CD14-positive monocyte (primary cell): ENCODE measurements at regions not wholly inside any gene's neighbourhood (a gene's known extent, or its start where the extent isn't known, plus 50 kb on each side); places are given as distances from the start of the nearest gene placed in this dataset.

Experiments
- DNase-seq, 3 donors: peaks; one replicate each; pipeline ENCODE4 v3.0.0-alpha.2; 2011 to 2022
- H2AFZ ChIP-seq: 2 replicates; pipeline ENCODE4 v1.6.0; 2012; ENCODE audit warnings: mild to moderate bottlenecking, low read depth, low read length, inconsistent platforms; ENCODE audit not compliant: insufficient read depth, poor library complexity, severe bottlenecking
- H3K27ac ChIP-seq, 2 donors: 1 replicate in 1 of 2; 2 replicates in 1 of 2; pipeline ENCODE4 v1.5.1; 2012 to 2013; ENCODE audit warnings: low read length in 2 of 2, control low read depth in 1 of 2, inconsistent platforms in 1 of 2, low read depth in 1 of 2, mild to moderate bottlenecking in 1 of 2
- H3K27me3 ChIP-seq, 2 donors: one replicate each; pipeline versions ENCODE4 v1.6.0 to v1.6.1; 2011 to 2013; ENCODE audit warnings: low read length in 2 of 2; ENCODE audit not compliant: control insufficient read depth in 2 of 2, insufficient read depth in 2 of 2
- H3K36me3 ChIP-seq, 2 donors: replicated peaks in 1 of 2; 1 replicate in 1 of 2; 2 replicates in 1 of 2; pipeline versions ENCODE4 v1.5.1 to v1.6.1; 2012 to 2013; ENCODE audit warnings: low read length in 2 of 2, control low read depth in 1 of 2, inconsistent platforms in 1 of 2, mild to moderate bottlenecking in 1 of 2; ENCODE audit not compliant: insufficient read depth in 2 of 2, control insufficient read depth in 1 of 2
- H3K4me1 ChIP-seq, 2 donors: 1 replicate in 1 of 2; 2 replicates in 1 of 2; pipeline versions ENCODE4 v1.5.1 to v1.6.1; 2012 to 2013; ENCODE audit warnings: low read length in 2 of 2, control low read depth in 1 of 2, inconsistent platforms in 1 of 2, mild to moderate bottlenecking in 1 of 2, moderate library complexity in 1 of 2; ENCODE audit not compliant: insufficient read depth in 2 of 2, control insufficient read depth in 1 of 2
- H3K4me2 ChIP-seq: replicated peaks from 2 replicates; pipeline ENCODE3; 2012; ENCODE audit warnings: low read length, moderate library complexity, mild to moderate bottlenecking; ENCODE audit not compliant: poor library complexity, severe bottlenecking; ENCODE audit errors: extremely low read depth
- H3K4me3 ChIP-seq, 3 experiments: fragments of 200-600 bp in 1 of 3; sonication (generic) in 1 of 3; replicated peaks in 1 of 3; 1 replicate in 2 of 3; 2 replicates in 1 of 3; pipeline ENCODE4 v1.5.1; 2011 to 2013; ENCODE audit warnings: low read length in 3 of 3, mild to moderate bottlenecking in 3 of 3, control low read depth in 2 of 3, low read depth in 2 of 3, inconsistent platforms in 1 of 3, moderate library complexity in 1 of 3
- H3K79me2 ChIP-seq: 2 replicates; pipeline ENCODE4 v1.6.0; 2012; ENCODE audit warnings: mild to moderate bottlenecking, control low read depth, inconsistent platforms, low read length, moderate library complexity; ENCODE audit not compliant: insufficient read depth
- H3K9ac ChIP-seq: 2 replicates; pipeline ENCODE4 v1.6.0; 2017; ENCODE audit warnings: low read length, mild to moderate bottlenecking; ENCODE audit not compliant: insufficient read depth, poor library complexity, severe bottlenecking
- H3K9me3 ChIP-seq, 2 donors: replicated peaks in 1 of 2; 1 replicate in 1 of 2; 2 replicates in 1 of 2; pipeline versions ENCODE4 v1.5.1 to v1.6.1; 2012 to 2013; ENCODE audit warnings: low read length in 2 of 2, control low read depth in 1 of 2; ENCODE audit not compliant: control insufficient read depth in 1 of 2, insufficient read depth in 1 of 2
- H4K20me1 ChIP-seq: 2 replicates; pipeline ENCODE4 v1.6.0; 2012; ENCODE audit warnings: mild to moderate bottlenecking, low read length, control low read depth, moderate library complexity; ENCODE audit not compliant: insufficient read depth
- H3K27ac Mint-ChIP-seq, 7 donors: one replicate each; pipeline ENCODE4 v1.8.0; 2020; ENCODE audit warnings: mild to moderate bottlenecking in 7 of 7, mixed read lengths in 7 of 7, moderate library complexity in 6 of 7, inconsistent platforms in 2 of 7
- H3K27me3 Mint-ChIP-seq, 3 donors: one replicate each; pipeline ENCODE4 v1.8.0; 2021 to 2022; ENCODE audit warnings: low read depth in 3 of 3, mild to moderate bottlenecking in 3 of 3, mixed read lengths in 3 of 3, moderate library complexity in 3 of 3, inconsistent platforms in 1 of 3
- H3K36me3 Mint-ChIP-seq, 2 donors: one replicate each; pipeline ENCODE4 v1.8.0; 2020; ENCODE audit warnings: mixed read lengths in 2 of 2, inconsistent platforms in 1 of 2, mild to moderate bottlenecking in 1 of 2
- H3K4me1 Mint-ChIP-seq: one replicate; pipeline ENCODE4 v1.8.0; 2020; ENCODE audit warnings: mild to moderate bottlenecking, mixed read lengths
- H3K4me3 Mint-ChIP-seq, 2 donors: one replicate each; pipeline ENCODE4 v1.8.0; 2020; ENCODE audit warnings: mild to moderate bottlenecking in 2 of 2, mixed read lengths in 2 of 2, moderate library complexity in 1 of 2
- H3K9me3 Mint-ChIP-seq, 7 donors: one replicate each; pipeline ENCODE4 v1.8.0; 2020 to 2022; ENCODE audit warnings: mixed read lengths in 7 of 7, mild to moderate bottlenecking in 6 of 7, moderate library complexity in 6 of 7, inconsistent platforms in 2 of 7
- WGBS: methylation state at CpG from one replicate; pipeline ENCODE4 v1.1.5; 2013; ENCODE audit warnings: missing lambda C conversion rate; ENCODE audit not compliant: insufficient coverage; 5-methylcytosine and 5-hydroxymethylcytosine counted together
- intact Hi-C, 2 donors: fragments of 100-400 bp; cut with micrococcal nuclease; formaldehyde crosslinking; loops; one replicate each; pipeline versions ENCODE4 v1.15.0 to v1.15.1; 2023
- TF ChIP-seq, protein P1 (sequence below): fragments of 200-600 bp; IDR thresholded peaks from one replicate; pipeline ENCODE4 v1.8.0; 2022; ENCODE audit warnings: antibody characterized with exemption, mild to moderate bottlenecking

DNA sequence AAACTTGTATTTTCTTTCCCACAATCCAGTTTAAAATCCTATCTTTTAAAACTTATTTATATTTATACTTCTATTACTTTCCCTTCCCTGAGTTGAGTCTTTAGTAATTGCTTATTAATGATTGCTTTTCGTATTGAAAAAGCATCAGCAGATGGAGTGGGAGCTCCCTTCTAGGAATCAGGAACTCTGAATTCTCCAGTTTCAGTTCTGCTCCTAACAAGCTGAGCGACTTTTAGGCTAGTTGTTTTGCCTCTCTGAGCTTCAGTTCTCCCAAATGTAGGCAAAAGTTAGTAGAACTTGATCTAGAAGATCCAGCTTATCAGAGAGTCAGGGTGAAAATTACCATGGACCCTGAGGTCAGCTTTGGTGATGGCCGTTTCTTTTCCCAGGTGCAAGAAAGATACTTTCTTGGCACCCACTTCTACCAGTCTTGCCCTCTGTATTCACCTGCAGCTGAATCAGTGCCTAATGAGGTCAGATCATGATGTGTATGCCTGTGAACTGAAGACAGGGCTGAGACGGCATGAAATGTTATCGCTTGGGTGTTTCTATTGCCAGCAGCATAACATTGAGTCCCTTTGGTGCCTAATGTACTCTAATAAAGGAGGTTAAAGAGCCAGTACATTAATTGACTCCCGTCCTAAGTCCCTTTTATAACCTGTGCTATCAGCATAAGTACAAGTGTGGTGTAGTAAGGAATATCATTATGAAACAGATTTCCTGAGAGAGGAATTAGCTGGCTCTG lies 194.5 kb upstream of the TBC1D5 start:
- no peak for DNase-seq
- H3K27ac Mint-ChIP-seq = no peak overlapping the region

DNA sequence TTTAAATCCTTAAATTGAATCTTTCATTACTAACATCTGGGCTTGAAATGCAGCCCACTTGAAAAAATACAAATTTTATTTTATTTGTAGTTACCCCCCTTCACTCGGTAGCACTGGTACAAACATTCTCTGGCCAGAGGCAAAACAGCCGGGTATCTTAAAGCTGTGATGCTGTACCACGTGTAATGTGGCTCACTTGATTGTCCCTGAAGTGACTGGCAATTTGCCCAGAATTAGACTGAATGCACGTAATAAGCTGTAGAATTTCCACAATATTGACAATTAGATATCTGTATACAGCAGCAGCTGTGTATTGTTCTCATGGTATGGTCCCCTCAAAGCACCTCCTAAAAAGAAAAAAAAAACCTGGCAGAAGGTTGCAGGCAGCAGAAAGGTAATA lies 192.8 kb upstream of the TBC1D5 start:
- H3K27ac ChIP-seq = no peak overlapping the region
- no peaks in the 10 kb centered on the region for H4K20me1 ChIP-seq
- H3K4me1 ChIP-seq = peaks cover 8 to 11% of the 10 kb centered on the region in 2 donors
- Mint-ChIP-seq H3K4me3 (no peak overlapping the region), H3K9me3 (no peaks in the 10 kb centered on the region), H3K27ac (no peak overlapping the region), H3K4me1 (peaks cover 19% of the 10 kb centered on the region), H3K36me3 (no peaks in the 10 kb centered on the region), H3K27me3 (no peaks in the 10 kb centered on the region)
- H3K36me3 ChIP-seq = no peaks in the 10 kb centered on the region
- H3K9me3 ChIP-seq = no peaks in the 10 kb centered on the region
- TF ChIP-seq, protein P1, sequence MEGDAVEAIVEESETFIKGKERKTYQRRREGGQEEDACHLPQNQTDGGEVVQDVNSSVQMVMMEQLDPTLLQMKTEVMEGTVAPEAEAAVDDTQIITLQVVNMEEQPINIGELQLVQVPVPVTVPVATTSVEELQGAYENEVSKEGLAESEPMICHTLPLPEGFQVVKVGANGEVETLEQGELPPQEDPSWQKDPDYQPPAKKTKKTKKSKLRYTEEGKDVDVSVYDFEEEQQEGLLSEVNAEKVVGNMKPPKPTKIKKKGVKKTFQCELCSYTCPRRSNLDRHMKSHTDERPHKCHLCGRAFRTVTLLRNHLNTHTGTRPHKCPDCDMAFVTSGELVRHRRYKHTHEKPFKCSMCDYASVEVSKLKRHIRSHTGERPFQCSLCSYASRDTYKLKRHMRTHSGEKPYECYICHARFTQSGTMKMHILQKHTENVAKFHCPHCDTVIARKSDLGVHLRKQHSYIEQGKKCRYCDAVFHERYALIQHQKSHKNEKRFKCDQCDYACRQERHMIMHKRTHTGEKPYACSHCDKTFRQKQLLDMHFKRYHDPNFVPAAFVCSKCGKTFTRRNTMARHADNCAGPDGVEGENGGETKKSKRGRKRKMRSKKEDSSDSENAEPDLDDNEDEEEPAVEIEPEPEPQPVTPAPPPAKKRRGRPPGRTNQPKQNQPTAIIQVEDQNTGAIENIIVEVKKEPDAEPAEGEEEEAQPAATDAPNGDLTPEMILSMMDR = no peak
- no peak overlapping the region for H2AFZ ChIP-seq
- H3K27me3 ChIP-seq = no peaks in the 10 kb centered on the region
- DNase-seq = no peak
- H3K4me2 ChIP-seq = no peak overlapping the region
- no peaks in the 10 kb centered on the region for H3K79me2 ChIP-seq
- H3K4me3 ChIP-seq = no peak overlapping the region
- 100% methylated on average over 2 of the region's 4 CpGs for WGBS
- no peak overlapping the region for H3K9ac ChIP-seq
- intact Hi-C loops = no loop called here

More for the DNA sequence above, 194.5 kb upstream of the TBC1D5 start:
- TF ChIP-seq, protein P1 = no peak
- Mint-ChIP-seq H3K4me3 (no peak overlapping the region), H3K9me3 (no peaks in the 10 kb centered on the region), H3K36me3 (no peaks in the 10 kb centered on the region), H3K4me1 (peaks cover 14% of the 10 kb centered on the region), H3K27me3 (no peaks in the 10 kb centered on the region)
- H3K9me3 ChIP-seq = no peaks in the 10 kb centered on the region
- peaks cover 8 to 11% of the 10 kb centered on the region in 2 donors for H3K4me1 ChIP-seq
- no peaks in the 10 kb centered on the region for H3K79me2 ChIP-seq
- H3K36me3 ChIP-seq = no peaks in the 10 kb centered on the region
- no peak overlapping the region for H2AFZ ChIP-seq
- H3K4me3 ChIP-seq = no peak overlapping the region
- whole genome bisulfite sequencing = no CpG with 5 or more reads among the region's 6 CpGs
- H4K20me1 ChIP-seq = no peaks in the 10 kb centered on the region
- no peak overlapping the region for H3K9ac ChIP-seq
- no peak overlapping the region for H3K27ac ChIP-seq
- H3K4me2 ChIP-seq = no peak overlapping the region
- intact Hi-C loops = no loop called here
- H3K27me3 ChIP-seq = no peaks in the 10 kb centered on the region
